PFSK-1 (cell line): ENCODE measurements at regions not wholly inside any gene's neighbourhood (a gene's known extent, or its start where the extent isn't known, plus 50 kb on each side); places are given as distances from the start of the nearest gene placed in this dataset.

Experiments
- FOXP2 ChIP-seq: optimal IDR thresholded peaks from 2 replicates; pipeline ENCODE3; 2011; ENCODE audit warnings: borderline replicate concordance, control low read depth, inconsistent platforms; ENCODE audit not compliant: insufficient read depth; ENCODE audit errors: extremely low read length, extremely low read depth
- POLR2AphosphoS5 ChIP-seq: IDR thresholded peaks from 2 replicates; pipeline ENCODE4 v1.6.1; 2012; ENCODE audit warnings: low read depth, mild to moderate bottlenecking, control low read depth, low read length, moderate library complexity
- SIN3A ChIP-seq: IDR thresholded peaks from 2 replicates; pipeline ENCODE4 v1.6.1; 2012; ENCODE audit warnings: mild to moderate bottlenecking, low read length, moderate library complexity, borderline replicate concordance; ENCODE audit not compliant: insufficient read depth
- TAF1 ChIP-seq: IDR thresholded peaks from 2 replicates; pipeline ENCODE4 v1.6.1; 2012; ENCODE audit warnings: low read length, control low read depth, borderline replicate concordance; ENCODE audit not compliant: insufficient read depth
- TF ChIP-seq, protein P1 (sequence below), 2 experiments: IDR thresholded peaks; 2 replicates each; pipeline versions ENCODE4 v1.6.1 to v1.8.0; 2011 to 2012; ENCODE audit warnings: low read depth in 2 of 2, low read length in 2 of 2, control low read depth in 1 of 2, inconsistent platforms in 1 of 2, mild to moderate bottlenecking in 1 of 2, moderate library complexity in 1 of 2; ENCODE audit not compliant: insufficient read depth in 1 of 2

DNA sequence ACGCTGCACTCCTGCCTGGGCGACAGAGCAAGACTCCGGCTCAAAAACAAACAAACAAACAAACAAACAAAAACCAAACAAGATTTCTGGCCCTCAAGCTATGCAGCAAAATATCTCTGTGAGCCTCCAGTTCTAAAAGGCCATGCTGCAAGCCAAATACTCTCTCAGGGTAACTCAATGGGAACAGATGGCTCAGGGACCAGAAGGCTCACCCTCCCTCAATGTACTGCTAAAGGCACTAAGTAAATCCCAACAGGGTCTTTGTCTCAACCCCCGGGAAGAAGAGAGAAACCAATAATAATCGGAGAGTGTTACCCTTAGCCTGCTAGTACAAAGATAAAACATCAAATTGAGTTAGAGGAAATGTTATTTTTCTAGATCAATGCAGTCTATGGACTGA lies 119.7 kb upstream of the ZC3H12C start:
- TF ChIP-seq FOXP2 (no peak), POLR2AphosphoS5 (no peak), TAF1 (no peak), SIN3A (no peak)
- TF ChIP-seq, protein P1, sequence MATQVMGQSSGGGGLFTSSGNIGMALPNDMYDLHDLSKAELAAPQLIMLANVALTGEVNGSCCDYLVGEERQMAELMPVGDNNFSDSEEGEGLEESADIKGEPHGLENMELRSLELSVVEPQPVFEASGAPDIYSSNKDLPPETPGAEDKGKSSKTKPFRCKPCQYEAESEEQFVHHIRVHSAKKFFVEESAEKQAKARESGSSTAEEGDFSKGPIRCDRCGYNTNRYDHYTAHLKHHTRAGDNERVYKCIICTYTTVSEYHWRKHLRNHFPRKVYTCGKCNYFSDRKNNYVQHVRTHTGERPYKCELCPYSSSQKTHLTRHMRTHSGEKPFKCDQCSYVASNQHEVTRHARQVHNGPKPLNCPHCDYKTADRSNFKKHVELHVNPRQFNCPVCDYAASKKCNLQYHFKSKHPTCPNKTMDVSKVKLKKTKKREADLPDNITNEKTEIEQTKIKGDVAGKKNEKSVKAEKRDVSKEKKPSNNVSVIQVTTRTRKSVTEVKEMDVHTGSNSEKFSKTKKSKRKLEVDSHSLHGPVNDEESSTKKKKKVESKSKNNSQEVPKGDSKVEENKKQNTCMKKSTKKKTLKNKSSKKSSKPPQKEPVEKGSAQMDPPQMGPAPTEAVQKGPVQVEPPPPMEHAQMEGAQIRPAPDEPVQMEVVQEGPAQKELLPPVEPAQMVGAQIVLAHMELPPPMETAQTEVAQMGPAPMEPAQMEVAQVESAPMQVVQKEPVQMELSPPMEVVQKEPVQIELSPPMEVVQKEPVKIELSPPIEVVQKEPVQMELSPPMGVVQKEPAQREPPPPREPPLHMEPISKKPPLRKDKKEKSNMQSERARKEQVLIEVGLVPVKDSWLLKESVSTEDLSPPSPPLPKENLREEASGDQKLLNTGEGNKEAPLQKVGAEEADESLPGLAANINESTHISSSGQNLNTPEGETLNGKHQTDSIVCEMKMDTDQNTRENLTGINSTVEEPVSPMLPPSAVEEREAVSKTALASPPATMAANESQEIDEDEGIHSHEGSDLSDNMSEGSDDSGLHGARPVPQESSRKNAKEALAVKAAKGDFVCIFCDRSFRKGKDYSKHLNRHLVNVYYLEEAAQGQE (IDR thresholded peaks at IDR 0.05; ENCODE audit: insufficient read depth in 1 of 2, low read depth in 2 of 2, low read length in 2 of 2) = no peak
